NB4 (cell line): ENCODE measurements at regions not wholly inside any gene's neighbourhood (a gene's known extent, or its start where the extent isn't known, plus 50 kb on each side); places are given as distances from the start of the nearest gene placed in this dataset.

Source experiments
- POLR2A ChIP-seq: IDR thresholded peaks from 2 replicates; pipeline ENCODE4 v1.6.1; 2011; ENCODE audit warnings: mild to moderate bottlenecking; ENCODE audit not compliant: insufficient read length; ENCODE audit errors: extremely low read depth
- TF ChIP-seq, protein P1 (sequence below): IDR thresholded peaks from one replicate; pipeline ENCODE4 v1.5.1; 2012; ENCODE audit warnings: low read depth, low read length

DNA sequence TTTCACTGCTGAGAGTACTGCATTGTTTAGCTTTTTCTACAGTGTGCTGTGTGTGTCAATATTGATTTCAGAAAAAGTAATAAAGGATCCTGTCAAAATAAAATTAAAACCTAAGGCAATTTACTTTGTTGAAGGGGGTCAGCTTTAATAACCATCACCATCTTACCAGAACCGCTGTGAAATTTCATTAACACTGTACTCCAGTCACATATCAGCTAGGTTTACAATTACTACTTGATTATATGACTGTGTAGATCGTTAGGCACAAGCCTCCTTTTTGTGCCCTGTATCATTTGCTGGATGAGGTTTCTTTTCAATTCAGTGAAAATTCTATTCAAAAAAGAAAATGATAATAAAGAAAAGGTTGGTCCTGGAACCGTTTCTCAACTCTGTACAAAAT lies 917.2 kb downstream of the CENPC start:
- TF ChIP-seq, protein P1, sequence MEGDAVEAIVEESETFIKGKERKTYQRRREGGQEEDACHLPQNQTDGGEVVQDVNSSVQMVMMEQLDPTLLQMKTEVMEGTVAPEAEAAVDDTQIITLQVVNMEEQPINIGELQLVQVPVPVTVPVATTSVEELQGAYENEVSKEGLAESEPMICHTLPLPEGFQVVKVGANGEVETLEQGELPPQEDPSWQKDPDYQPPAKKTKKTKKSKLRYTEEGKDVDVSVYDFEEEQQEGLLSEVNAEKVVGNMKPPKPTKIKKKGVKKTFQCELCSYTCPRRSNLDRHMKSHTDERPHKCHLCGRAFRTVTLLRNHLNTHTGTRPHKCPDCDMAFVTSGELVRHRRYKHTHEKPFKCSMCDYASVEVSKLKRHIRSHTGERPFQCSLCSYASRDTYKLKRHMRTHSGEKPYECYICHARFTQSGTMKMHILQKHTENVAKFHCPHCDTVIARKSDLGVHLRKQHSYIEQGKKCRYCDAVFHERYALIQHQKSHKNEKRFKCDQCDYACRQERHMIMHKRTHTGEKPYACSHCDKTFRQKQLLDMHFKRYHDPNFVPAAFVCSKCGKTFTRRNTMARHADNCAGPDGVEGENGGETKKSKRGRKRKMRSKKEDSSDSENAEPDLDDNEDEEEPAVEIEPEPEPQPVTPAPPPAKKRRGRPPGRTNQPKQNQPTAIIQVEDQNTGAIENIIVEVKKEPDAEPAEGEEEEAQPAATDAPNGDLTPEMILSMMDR = no peak
- TF ChIP-seq POLR2A = no peak
